Dermis blood vessel endothelial cell (primary cell): ENCODE measurements at regions not wholly inside any gene's neighbourhood (a gene's known extent, or its start where the extent isn't known, plus 50 kb on each side); places are given as distances from the start of the nearest gene placed in this dataset.

Source experiments
- DNase-seq: peaks from one replicate; pipeline ENCODE4 v3.0.0; 2010

GRCh38 chr15:31264559-31265089, 62.0 kb upstream of the KLF13 start:
- DNase-seq, result no peak

DNA sequence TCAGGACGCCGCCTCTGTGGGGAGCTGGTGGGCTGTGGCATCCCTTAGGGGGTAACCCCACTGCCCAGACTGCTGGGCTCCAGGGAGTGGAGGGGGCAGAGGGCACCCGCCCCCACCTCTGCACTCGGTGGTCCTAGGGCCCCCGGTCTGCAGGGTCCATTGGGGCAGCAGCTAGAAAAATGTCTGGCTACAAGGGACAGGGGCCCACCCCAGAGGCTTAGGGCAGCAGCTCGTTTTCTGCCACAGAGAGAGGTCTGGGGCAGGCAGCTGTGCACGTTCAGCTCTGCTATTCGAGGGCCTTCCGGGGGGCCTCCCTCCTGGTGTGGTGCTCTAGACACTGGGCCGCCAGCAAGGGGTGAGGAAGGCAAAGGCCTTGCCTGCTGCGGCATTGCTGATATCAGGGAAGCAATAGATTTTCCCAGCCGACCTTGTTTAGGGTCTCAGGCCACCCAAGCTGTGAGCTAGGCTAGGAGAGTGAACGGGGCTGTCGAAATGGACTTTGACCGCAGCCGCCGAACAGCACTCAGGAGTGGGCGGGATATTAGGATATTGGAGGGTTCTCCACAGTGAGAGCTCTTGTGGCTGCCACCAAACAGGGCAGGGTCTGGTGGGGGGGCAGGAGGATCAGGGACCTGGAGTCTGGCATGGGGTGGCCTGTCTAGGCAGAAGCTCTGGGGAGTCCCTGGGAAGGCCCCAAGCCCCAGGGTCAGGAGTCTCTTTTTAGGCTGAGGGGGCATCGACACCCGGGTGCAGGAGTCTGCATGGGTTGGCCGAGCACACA, 61.4 kb upstream of the KLF13 start:
- DNase-seq, result no peak

GRCh38 chr15:31265871-31266711, 60.5 kb upstream of the KLF13 start:
- DNase-seq, result no peak

- no peak for DNase-seq
These were observed 59.9 kb upstream of the KLF13 start for GRCh38 chr15:31266712-31267111.

DNA sequence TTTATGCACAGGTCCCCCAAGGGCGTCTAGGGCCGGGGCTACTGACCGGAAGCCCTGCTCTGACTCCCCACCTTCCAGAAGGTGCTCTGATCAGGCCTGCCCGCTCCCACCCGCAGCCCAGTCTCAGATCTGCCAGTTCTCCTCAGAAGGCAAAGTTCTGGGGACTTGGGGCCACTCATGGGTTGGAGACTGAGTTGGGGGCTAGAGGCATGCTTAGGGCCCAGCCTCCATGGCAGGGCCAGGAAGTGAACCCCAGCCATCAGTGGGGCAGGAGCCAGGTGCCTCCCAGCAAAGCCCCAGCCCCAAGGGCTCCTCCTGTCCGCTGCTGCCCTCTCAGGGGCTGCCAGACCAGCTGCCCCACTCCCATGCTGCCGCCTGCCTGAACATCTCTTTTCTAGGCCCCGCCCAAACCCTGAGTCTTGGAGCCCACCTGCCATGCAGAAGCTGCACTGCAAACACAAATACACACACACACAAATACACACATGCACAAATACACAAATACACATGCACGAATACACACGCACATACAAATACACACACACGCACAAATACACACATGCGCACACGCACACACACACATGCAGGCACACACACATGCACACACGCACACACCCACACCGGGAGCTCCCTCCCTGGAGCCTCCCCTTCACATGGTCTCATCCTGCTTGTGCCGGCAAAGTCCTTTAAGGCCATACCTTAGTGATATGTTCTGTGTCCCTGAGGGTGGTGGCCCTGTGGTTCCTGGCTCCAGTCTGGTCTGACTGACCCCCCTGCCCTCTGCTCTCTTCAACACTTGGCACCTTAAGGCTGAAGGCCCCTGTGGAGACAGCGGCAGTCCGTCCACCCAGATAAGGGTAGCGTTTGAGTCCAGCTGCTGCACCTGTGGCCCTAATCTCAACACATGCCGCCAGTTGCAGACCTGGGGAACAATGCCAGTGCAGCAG, 59.2 kb upstream of the KLF13 start:
- no peak for DNase-seq

DNA sequence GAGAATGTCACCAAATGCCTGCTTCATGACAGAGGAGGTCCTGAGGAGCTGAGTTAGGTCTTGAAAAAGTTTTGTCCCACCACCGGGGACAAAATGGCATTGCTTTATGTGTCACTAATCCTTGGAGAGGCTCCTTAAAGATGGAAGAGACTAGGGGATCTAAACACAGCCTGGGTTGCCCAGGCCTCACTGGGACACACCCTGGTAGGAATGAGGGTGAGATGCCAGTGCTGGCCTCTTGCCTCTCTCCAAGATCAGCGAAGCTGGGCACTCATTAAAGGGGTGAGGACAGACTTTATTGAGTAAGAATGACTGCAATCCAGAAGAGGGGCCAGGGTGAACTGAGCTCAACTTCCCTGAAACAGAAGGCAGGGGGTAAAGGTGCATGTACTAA, 58.5 kb upstream of the KLF13 start:
- DNase-seq, result no peak

DNA sequence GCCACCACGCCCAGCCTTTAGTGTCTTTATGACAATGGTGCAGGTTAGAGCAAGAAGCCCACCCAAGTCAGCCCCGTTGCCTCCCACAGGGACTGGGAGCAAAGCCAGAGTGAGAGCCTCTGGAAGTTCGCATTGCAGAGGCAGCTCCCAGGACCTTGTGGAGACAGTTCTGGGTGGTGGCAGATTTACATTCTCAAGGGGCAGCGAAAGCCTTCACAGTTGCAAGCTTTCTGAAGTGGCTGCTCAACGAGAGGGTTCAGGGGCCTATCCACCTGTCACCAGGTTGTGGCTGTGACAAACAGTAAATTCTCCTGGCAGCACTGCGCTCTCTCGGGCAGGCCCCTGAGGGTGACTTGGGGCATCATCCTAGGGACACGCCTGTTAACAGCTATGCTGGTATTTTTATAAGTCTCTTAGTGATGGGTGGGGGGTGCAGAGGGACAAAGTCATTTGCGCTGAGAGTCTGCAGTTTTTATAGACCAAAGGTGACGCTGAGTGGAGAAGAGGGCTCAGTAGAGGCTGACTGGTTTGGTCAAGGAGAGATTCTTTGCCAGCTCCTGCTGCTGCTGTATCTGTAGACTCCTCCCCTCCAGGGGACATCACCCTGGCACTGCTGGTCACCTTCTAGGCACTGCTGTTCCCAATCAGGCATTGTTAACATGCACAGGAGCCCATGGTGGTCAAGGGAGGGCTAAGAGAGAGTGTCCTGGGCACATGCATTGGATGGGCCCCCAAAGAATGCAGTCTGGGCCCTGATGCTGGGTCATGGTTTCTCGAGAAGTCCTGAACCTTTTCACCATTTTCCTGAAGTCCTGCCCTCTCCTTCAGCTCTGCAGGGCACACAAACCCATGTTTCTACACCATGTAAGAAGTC, 57.5 kb upstream of the KLF13 start:
- DNase-seq, result no peak

GRCh38 chr15:31269816-31270575, 56.6 kb upstream of the KLF13 start:
- no peak for DNase-seq

- no peak for DNase-seq
These were observed 55.9 kb upstream of the KLF13 start for GRCh38 chr15:31270767-31271166.

DNA sequence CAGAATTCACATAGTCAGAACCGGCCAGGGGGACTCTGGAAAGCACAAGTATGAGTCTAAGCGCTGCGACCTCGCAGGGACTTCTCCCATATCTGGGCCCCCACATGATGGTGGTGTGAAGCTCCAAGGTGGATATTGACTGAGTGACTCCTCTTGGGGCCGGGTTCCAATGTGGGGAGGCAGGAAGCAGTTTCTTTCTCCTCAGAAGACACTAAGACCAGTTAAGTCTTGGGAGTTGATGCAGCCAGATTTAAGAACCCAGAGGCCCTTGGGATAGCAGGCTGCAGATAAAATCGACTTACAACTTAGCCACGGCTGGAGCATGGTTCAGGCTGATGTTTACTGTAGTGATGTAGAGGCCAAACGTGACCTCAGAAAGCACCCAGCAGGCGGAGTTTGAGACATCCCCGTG, 55.4 kb upstream of the KLF13 start:
- no peak for DNase-seq

DNA sequence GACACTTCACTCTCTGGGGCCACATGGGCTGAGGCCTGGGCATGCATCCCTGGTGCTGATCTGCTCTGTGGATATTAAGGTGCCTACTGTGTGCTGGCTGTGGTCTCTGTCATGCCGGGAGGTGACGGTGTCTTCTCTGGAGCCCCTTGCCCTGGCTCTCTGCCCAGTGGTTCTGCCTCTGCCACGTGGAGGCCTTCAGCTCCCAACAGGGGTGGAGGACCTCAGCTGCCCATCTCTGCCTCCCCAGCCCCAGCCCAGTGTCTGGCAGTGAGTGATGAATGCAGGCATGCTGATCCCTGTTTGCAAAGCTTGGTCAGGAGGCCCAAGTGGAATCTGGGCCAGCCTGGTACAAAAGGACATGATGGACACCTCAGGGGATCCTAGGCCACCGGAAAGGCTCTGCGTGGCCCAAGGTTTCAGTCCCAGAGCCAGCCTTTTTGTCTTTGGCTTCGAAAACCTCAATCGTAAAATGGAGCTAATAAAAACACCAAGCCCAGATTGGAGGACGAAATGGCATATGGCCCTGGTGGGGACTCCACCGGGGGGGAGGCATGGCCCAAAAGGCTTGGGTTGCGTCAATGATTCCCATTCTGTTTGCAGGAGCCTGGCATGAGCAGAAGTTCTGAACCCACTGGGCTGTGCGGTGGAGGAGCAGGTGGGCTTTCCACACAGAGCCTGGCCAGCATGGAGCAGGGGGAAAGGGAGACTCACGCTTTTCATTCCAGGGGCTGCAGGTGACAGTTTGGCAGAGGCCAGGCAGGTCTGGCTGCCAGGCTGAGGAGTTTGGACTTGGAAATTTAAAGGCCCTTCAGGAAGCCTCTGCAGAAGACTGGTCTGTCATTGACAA, 54.7 kb upstream of the KLF13 start:
- DNase-seq, result no peak

DNA sequence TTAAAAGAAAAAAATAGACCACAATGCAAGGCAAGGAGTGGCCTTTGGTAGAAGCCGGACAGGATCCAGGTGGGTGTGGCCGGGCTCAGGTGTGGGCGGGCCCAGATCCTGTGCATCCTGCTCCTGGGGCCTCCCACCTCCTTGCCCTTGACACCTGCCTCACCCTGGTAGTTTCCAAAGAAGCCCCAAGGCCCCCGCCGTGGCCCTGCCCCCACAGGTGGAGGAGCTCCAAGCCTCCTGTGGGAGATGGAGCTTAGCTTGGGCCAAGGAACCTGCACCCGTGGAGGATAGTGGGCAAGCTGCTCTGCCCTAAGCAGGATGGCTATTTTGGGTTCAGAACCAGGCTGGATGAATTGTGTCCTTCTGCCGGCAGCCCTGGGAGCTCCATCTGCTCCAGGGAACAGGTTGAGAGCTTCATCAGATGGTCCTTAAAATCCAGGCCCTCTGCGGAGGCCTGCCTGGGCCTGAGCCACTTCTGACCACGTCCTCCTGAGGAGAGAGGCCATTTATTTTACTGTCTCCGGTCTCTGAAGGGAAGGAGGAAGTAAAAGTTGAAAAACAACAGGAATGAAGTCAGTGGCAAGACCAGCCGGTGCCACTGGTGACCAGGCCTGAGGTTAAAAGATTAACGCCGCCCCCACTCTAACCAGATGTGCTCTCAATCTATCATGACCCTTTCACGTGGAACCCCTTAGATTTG, 53.9 kb upstream of the KLF13 start:
- no peak for DNase-seq

DNA sequence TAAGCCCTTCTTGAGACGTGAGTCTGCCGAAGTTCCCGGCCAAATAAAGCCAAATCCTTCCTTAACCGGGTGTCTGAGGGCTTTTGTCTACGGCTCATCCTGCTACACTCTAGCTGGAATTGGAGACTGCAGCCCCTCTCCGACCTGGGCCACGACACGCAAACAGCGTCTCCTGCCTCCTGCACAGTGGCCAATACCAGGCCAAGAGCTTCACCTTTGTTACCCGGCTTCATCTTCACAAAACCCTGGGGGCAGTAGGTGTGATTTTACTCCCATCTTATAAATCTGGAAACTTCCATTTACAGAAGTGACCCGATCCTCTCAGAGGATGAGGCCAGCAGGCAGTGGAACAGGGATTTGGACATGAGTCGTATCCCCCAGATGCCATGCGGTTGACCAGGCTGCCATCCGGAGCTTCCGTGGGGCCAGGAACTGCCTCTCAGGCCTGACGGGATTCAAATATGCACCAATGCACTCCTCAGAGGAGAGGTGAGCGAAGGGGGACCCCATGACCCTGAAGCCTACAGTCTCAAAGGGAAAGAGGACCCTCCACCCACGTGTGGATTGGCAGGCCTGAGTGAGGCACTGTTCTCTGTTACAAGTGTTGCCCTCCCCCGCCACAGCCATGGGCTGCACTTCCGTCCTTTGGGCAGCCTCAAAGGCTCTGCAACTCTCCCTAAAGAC, 53.2 kb upstream of the KLF13 start:
- no peak for DNase-seq

GRCh38 chr15:31274496-31275330, 51.9 kb upstream of the KLF13 start:
- DNase-seq, result no peak

DNA sequence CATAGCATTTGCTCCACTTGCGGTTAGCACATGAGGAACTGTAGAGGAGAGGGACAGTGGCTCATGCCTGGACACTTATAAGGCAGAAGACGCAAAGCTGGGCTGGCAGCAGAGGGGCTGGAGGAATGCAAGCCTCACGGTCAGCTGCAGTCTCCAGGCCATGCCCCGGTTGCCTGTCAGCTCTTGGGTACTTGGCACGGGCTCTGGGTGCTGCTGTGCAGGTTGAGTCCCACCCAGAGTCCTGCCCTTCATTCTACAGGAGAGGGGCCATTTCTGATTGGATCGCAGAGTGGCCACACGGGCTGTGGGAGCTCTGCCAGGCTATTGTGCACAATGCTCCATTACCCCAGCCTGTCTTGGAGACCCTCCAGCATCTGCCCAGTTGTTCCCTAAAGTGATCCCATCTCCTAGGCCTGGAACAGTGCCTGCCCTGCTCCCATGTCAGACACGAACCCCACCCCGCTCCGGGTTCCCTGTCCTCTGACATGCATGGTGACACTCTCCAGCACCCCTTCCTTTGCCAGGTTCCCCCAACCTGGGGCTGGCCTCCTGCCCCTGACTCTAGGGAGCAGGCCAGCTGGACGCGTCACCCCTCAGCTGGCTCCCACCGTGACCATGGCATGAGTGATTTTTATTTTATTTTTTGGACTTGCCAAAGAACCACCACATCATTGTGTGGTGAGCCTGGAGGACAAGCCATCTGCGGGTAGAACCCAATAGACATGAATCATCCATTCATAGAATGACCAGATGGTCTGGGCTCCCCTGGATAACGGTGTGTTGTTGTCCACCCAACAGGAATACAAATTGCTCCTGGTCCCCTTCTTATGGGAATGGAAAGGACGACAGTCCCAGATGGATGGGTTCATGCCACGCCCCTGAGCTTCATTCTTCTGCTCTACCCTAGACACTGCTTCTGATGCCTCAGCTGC, 51.0 kb upstream of the KLF13 start:
- no peak for DNase-seq

GRCh38 chr15:31276596-31277298, 49.9 kb upstream of the KLF13 start:
- DNase-seq, result no peak
